ENCODE measurements at regions not wholly inside any gene's neighbourhood (a gene's known extent, or its start where the extent isn't known, plus 50 kb on each side); places are given as distances from the start of the nearest gene placed in this dataset.

- H3K27ac Mint-ChIP-seq = no peak overlapping the region
- H3K14ac ChIP-seq (ENCODE audit: insufficient read depth, low read length) = no peak overlapping the region
- H3K4ac ChIP-seq (ENCODE audit: low read depth, low read length) = no peak overlapping the region
- H2BK12ac ChIP-seq (ENCODE audit: insufficient read length, low read depth, low read length) = no peak overlapping the region
- H2BK5ac ChIP-seq (ENCODE audit: insufficient read length, low read length) = no peak overlapping the region
- no peaks in the 10 kb centered on the region for H3K79me1 ChIP-seq (ENCODE audit: insufficient read depth, low read depth, low read length, poor library complexity, severe bottlenecking)
- peaks cover 18% of the 10 kb centered on the region for H3K27me3 Mint-ChIP-seq (ENCODE audit: low read depth)
- H3K9me3 Mint-ChIP-seq = no peaks in the 10 kb centered on the region
- no peak overlapping the region for H3K23ac ChIP-seq (ENCODE audit: insufficient read length, low read depth, low read length)
- H3K23me2 ChIP-seq (ENCODE audit: insufficient read length, low read depth, low read length, poor library complexity, severe bottlenecking) = peaks cover 22% of the 10 kb centered on the region
- no peak for TF ChIP-seq CTCF (conservative IDR thresholded peaks at IDR 0.05)
- no peaks in the 10 kb centered on the region for H3K9me3 ChIP-seq (ENCODE audit: control insufficient read depth, low read depth, low read length)
- no peak overlapping the region for H3K27ac ChIP-seq (ENCODE audit: insufficient read length, low read depth, low read length)
- H2AK5ac ChIP-seq (ENCODE audit: insufficient read length, low read length) = no peak overlapping the region
- H3K56ac ChIP-seq (ENCODE audit: insufficient read length, low read depth, low read length) = no peak overlapping the region
- H4K5ac ChIP-seq (ENCODE audit: insufficient read length, low read depth, low read length) = no peak overlapping the region
- no peak overlapping the region for H3K18ac ChIP-seq (ENCODE audit: insufficient read length, low read depth, low read length)
- H3K4me1 ChIP-seq (ENCODE audit: insufficient read depth, low read length) = no peaks in the 10 kb centered on the region
- no peak for DNase-seq
- H3K4me3 Mint-ChIP-seq = no peak overlapping the region
- H3K9ac ChIP-seq (ENCODE audit: extremely low read depth, insufficient read length, low read length) = peak overlapping the region; percentile 51
- H3K27me3 ChIP-seq (ENCODE audit: insufficient read depth, low read length) = no peaks in the 10 kb centered on the region; the same call in 1 of the 2 replicates
- H2BK120ac ChIP-seq (ENCODE audit: low read depth, low read length, poor library complexity, severe bottlenecking) = no peak overlapping the region
- H2AFZ ChIP-seq (ENCODE audit: low read length) = no peak overlapping the region
- H3K79me2 ChIP-seq (ENCODE audit: insufficient read depth, low read length) = no peaks in the 10 kb centered on the region
- H4K8ac ChIP-seq (replicated peaks; ENCODE audit: insufficient read length, low read depth, low read length) = no peak overlapping the region
- no peak overlapping the region for H3T11ph ChIP-seq (ENCODE audit: low read length)
- H3K4me1 Mint-ChIP-seq = peaks cover 3 to 7% of the 10 kb centered on the region in 2 experiments; a peak in 3 of 4 replicates
- no peak overlapping the region for H2BK15ac ChIP-seq (ENCODE audit: low read depth, low read length)
- H4K91ac ChIP-seq (ENCODE audit: insufficient read length, low read depth, low read length) = no peak overlapping the region
- H2BK20ac ChIP-seq (ENCODE audit: low read depth, low read length, poor library complexity, severe bottlenecking) = no peak overlapping the region
- H4K20me1 ChIP-seq (ENCODE audit: control insufficient read depth, insufficient read depth, insufficient read length) = no peaks in the 10 kb centered on the region
- H3K4me2 ChIP-seq (ENCODE audit: insufficient read depth, insufficient read length, low read length) = peak overlapping the region; percentile 97
- no peaks in the 10 kb centered on the region for H3K36me3 Mint-ChIP-seq (ENCODE audit: insufficient read depth in 1 of 3, low read depth in 3 of 3)
- WGBS (ENCODE audit: extremely low coverage, insufficient read length, low lambda C conversion rate) = no CpG with 5 or more reads among the region's 19 CpGs
Measured at GRCh38 chr6:27593200-27593818, 120.4 kb upstream of the ZNF184 start.
